IMR-90 (cell line): ENCODE measurements at regions not wholly inside any gene's neighbourhood (a gene's known extent, or its start where the extent isn't known, plus 50 kb on each side); places are given as distances from the start of the nearest gene placed in this dataset.

Source experiments
- ATAC-seq: fragments of 200-7000 bp; cut with Tn5 transposase; 2 replicates; pipeline ENCODE4 v1.9.1; 2020; ENCODE audit warnings: low read depth, mild to moderate bottlenecking, moderate library complexity
- BruUV-seq: library from RNA; stranded (reverse); fragments of 400-500 nt; replicated peaks from 2 replicates; lab custom pipeline; 2021; lab: Mats Ljungman, UMichigan
- CTCF ChIA-PET: fragments of 300-600 bp; formaldehyde crosslinking; extraction: SDS; loops from one replicate; lab custom pipeline; 2021; ENCODE audit warnings: antibody characterized with exemption; lab: Yijun Ruan, JAX
- POLR2A ChIA-PET: fragments of 300-600 bp; sonication (Branson Sonifier 250); formaldehyde crosslinking; loops from one replicate; lab custom pipeline; 2022; ENCODE audit warnings: antibody characterized with exemption; ENCODE audit not compliant: unreplicated experiment; lab: Charles Lee
- DNase-seq: peaks from one replicate; pipeline ENCODE4 v3.0.0; 2013
- H2AFZ ChIP-seq: replicated peaks from 2 replicates; pipeline ENCODE3; 2013; ENCODE audit warnings: low read length, mild to moderate bottlenecking; ENCODE audit not compliant: poor library complexity
- H2AK5ac ChIP-seq: 2 replicates; pipeline ENCODE4 v1.6.1; 2013; ENCODE audit warnings: low read depth, low read length, inconsistent platforms
- H2AK9ac ChIP-seq: replicated peaks from 2 replicates; pipeline ENCODE3; 2013; ENCODE audit warnings: mild to moderate bottlenecking, low read depth, low read length, moderate library complexity; ENCODE audit not compliant: poor library complexity
- H2BK120ac ChIP-seq: 2 replicates; pipeline ENCODE4 v1.6.1; 2013; ENCODE audit warnings: low read depth, low read length, inconsistent platforms
- H2BK15ac ChIP-seq: 3 replicates; pipeline ENCODE4 v1.6.1; 2013; ENCODE audit warnings: low read depth, low read length, inconsistent platforms
- H2BK20ac ChIP-seq: 2 replicates; pipeline ENCODE4 v1.6.1; 2013; ENCODE audit warnings: low read depth, mild to moderate bottlenecking, inconsistent platforms, low read length, moderate library complexity
- H2BK5ac ChIP-seq: 2 replicates; pipeline ENCODE4 v1.6.1; 2013; ENCODE audit warnings: mild to moderate bottlenecking, low read depth, low read length, inconsistent platforms; ENCODE audit not compliant: poor library complexity, severe bottlenecking
- H3K14ac ChIP-seq: replicated peaks from 2 replicates; pipeline ENCODE4 v1.6.1; 2013; ENCODE audit warnings: low read depth, low read length, inconsistent platforms
- H3K18ac ChIP-seq: 2 replicates; pipeline ENCODE4 v1.6.1; 2013; ENCODE audit warnings: low read depth, low read length, control low read depth
- H3K23ac ChIP-seq: 2 replicates; pipeline ENCODE4 v1.6.1; 2013; ENCODE audit warnings: low read depth, low read length, inconsistent platforms
- H3K27ac ChIP-seq: 2 replicates; pipeline ENCODE4 v1.5.1; 2013; ENCODE audit warnings: mild to moderate bottlenecking, control low read depth, low read length; ENCODE audit not compliant: insufficient read depth
- H3K27me3 ChIP-seq: 2 replicates; pipeline ENCODE4 v1.6.1; 2013; ENCODE audit warnings: low read length; ENCODE audit not compliant: control insufficient read depth, insufficient read depth
- H3K36me3 ChIP-seq: 2 replicates; pipeline ENCODE4 v1.6.1; 2013; ENCODE audit warnings: low read length, mixed read lengths; ENCODE audit not compliant: control insufficient read depth, insufficient read depth
- H3K4ac ChIP-seq: 2 replicates; pipeline ENCODE4 v1.6.1; 2013; ENCODE audit warnings: low read depth, low read length, inconsistent platforms
- H3K4me1 ChIP-seq: 2 replicates; pipeline ENCODE4 v1.6.1; 2013; ENCODE audit warnings: low read length, mixed read lengths; ENCODE audit not compliant: control insufficient read depth, insufficient read depth
- H3K4me2 ChIP-seq: 2 replicates; pipeline ENCODE4 v1.6.1; 2013; ENCODE audit warnings: low read depth, mild to moderate bottlenecking, control low read depth, low read length, moderate library complexity
- H3K4me3 ChIP-seq: 2 replicates; pipeline ENCODE4 v1.5.1; 2013; ENCODE audit warnings: low read depth, mild to moderate bottlenecking, control low read depth, low read length, moderate library complexity; ENCODE audit not compliant: insufficient read depth
- H3K56ac ChIP-seq: 2 replicates; pipeline ENCODE4 v1.6.1; 2013; ENCODE audit warnings: low read length, inconsistent platforms; ENCODE audit not compliant: insufficient read depth; ENCODE audit errors: extremely low read depth
- H3K79me1 ChIP-seq, 2 experiments: 2 replicates each; pipeline ENCODE4 v1.6.1; 2013; ENCODE audit warnings: low read length in 2 of 2, inconsistent platforms in 1 of 2, low read depth in 1 of 2
- H3K9ac ChIP-seq: 2 replicates; pipeline ENCODE4 v1.6.1; 2013; ENCODE audit warnings: low read depth, low read length, control low read depth
- H3K9me1 ChIP-seq: 2 replicates; pipeline ENCODE4 v1.6.1; 2013; ENCODE audit warnings: low read length, inconsistent platforms; ENCODE audit not compliant: insufficient read depth
- H3K9me3 ChIP-seq: 2 replicates; pipeline ENCODE4 v1.6.1; 2013; ENCODE audit warnings: low read length; ENCODE audit not compliant: control insufficient read depth, insufficient read depth
- H4K20me1 ChIP-seq: 2 replicates; pipeline ENCODE4 v1.6.1; 2013; ENCODE audit warnings: low read length, inconsistent platforms; ENCODE audit not compliant: insufficient read depth
- H4K5ac ChIP-seq: 2 replicates; pipeline ENCODE4 v1.6.1; 2013; ENCODE audit warnings: mild to moderate bottlenecking, low read depth, low read length, control low read depth
- H4K8ac ChIP-seq, 2 experiments: 2 replicates each; pipeline ENCODE4 v1.6.1; 2013; ENCODE audit warnings: low read depth in 2 of 2, low read length in 2 of 2, control low read depth in 1 of 2, inconsistent platforms in 1 of 2
- H4K91ac ChIP-seq: 2 replicates; pipeline ENCODE4 v1.6.1; 2013; ENCODE audit warnings: low read depth, low read length, inconsistent platforms; ENCODE audit not compliant: insufficient read depth
- CEBPB ChIP-seq: IDR thresholded peaks from 2 replicates; pipeline ENCODE4 v1.6.1; 2012; ENCODE audit warnings: low read depth, low read length, improper control_type of control experiment
- NFE2L2 ChIP-seq: fragments of 150-350 bp; IDR thresholded peaks from 2 replicates; pipeline ENCODE4 v1.6.1; 2016; ENCODE audit warnings: low read depth, mild to moderate bottlenecking, low read length
- POLR2A ChIP-seq: IDR thresholded peaks from 2 replicates; pipeline ENCODE4 v1.6.1; 2012; ENCODE audit warnings: mild to moderate bottlenecking, low read depth, low read length
- WGBS, 2 experiments: methylation state at CpG; one replicate each; pipeline versions ENCODE4 v1.1.5 to v1.1.7; 2013; ENCODE audit warnings: missing lambda C conversion rate in 2 of 2; ENCODE audit not compliant: insufficient read length in 1 of 2; ENCODE audit errors: extremely low coverage in 2 of 2; 5-methylcytosine and 5-hydroxymethylcytosine counted together
- dilution Hi-C: fragments of 300-500 bp; cut with HindIII; formaldehyde crosslinking; loops from one replicate; pipeline ENCODE4 v1.14.3; 2018; ENCODE audit warnings: low sequenced_read_pairs; ENCODE audit not compliant: unreplicated experiment
- in situ Hi-C: fragments of 300-500 bp; cut with MboI; formaldehyde crosslinking; loops from 3 replicates; pipeline ENCODE4 v1.14.3; 2019; ENCODE audit warnings: low sequenced_read_pairs, inconsistent platforms, mixed read lengths
- intact Hi-C: fragments of 100-400 bp; cut with micrococcal nuclease; formaldehyde crosslinking; loops from 2 replicates; pipeline ENCODE4 v1.10.0; 2022

DNA sequence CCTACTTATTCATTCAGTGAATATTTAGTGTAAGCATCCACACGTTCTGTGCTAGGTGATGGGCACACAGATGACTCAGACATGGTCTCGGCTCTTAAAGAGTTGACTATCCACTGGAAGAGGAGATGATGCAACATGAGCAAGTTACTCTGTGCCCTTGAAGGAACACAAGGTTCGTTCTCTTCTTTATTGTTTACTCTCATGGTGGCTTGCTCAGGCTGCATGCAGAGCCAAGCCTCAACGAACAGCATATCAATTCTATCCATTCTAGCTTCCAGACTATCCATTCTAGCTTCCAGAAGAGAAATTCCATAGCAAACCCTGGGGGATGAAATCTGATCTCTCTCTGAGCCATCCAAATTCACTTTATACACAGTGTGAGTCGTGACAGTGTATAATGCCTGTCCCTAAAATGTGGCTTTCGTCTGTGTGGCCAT lies 68.1 kb upstream of the CTAGE1 start:
- H4K8ac ChIP-seq = no peak overlapping the region
- no peak overlapping the region for H3K4me2 ChIP-seq
- H3K9me1 ChIP-seq = peaks cover 2% of the 10 kb centered on the region; the same call in 1 of the 2 replicates
- H3K9me3 ChIP-seq = peaks cover 3% of the 10 kb centered on the region; the same call in 1 of the 2 replicates
- intact Hi-C loops = no loop called here
- in situ Hi-C loops = no loop called here
- ATAC-seq (no peak; the same call in 1 of the 2 replicates), DNase-seq (no peak)
- no peak overlapping the region; the same call in 1 of the 2 replicates for H2AK5ac ChIP-seq
- H3K27ac ChIP-seq = no peak overlapping the region
- H4K5ac ChIP-seq = no peak overlapping the region
- H3K4ac ChIP-seq = no peak overlapping the region
- H2BK5ac ChIP-seq = no peak overlapping the region
- H3K9ac ChIP-seq = no peak overlapping the region
- no peak overlapping the region for H3K4me3 ChIP-seq
- no peaks in the 10 kb centered on the region for H3K27me3 ChIP-seq
- no peak overlapping the region for H2AK9ac ChIP-seq
- H3K14ac ChIP-seq = no peak overlapping the region
- peak overlapping the region; percentile 41; the same call in 1 of the 2 replicates for H3K18ac ChIP-seq
- TF ChIP-seq POLR2A (no peak), CEBPB (peak; percentile 67; the same call in 1 of the 2 replicates), NFE2L2 (no peak)
- H2AFZ ChIP-seq = no peak overlapping the region
- ChIA-PET POLR2A (no interaction called here), CTCF (no interaction called here)
- H3K79me1 ChIP-seq = no peaks in the 10 kb centered on the region
- H2BK20ac ChIP-seq = no peak overlapping the region; the same call in 1 of the 2 replicates
- no peak overlapping the region for H2BK120ac ChIP-seq
- no peaks in the 10 kb centered on the region for H4K20me1 ChIP-seq
- no peak overlapping the region for H4K91ac ChIP-seq
- no peak overlapping the region for H3K56ac ChIP-seq
- H3K36me3 ChIP-seq = no peaks in the 10 kb centered on the region
- WGBS, 2 experiments = no CpG with 5 or more reads among the region's 6 CpGs
- peaks cover 2% of the 10 kb centered on the region; the same call in 1 of the 2 replicates for H3K4me1 ChIP-seq
- BruUV-seq = no TSS peak
- dilution Hi-C loops = no loop called here
- no peak overlapping the region for H2BK15ac ChIP-seq
- H3K23ac ChIP-seq = no peak overlapping the region
